HG02571 (cell line): ENCODE measurements at regions not wholly inside any gene's neighbourhood (a gene's known extent, or its start where the extent isn't known, plus 50 kb on each side); places are given as distances from the start of the nearest gene placed in this dataset.

ENCODE experiments used
- ATAC-seq: cut with Tn5 transposase; IDR thresholded peaks from one replicate; pipeline ENCODE4 v1.9.1; 2021; ENCODE audit warnings: mild to moderate bottlenecking, moderate library complexity; ENCODE audit not compliant: unreplicated experiment

GRCh38 chr5:110104726-110105669, 415.3 kb downstream of the MAN2A1 start:
- ATAC-seq = no peak

- ATAC-seq = no peak
Observed at GRCh38 chr5:110105692-110106091, 416.0 kb downstream of the MAN2A1 start.

GRCh38 chr5:110106750-110107149, 417.0 kb downstream of the MAN2A1 start:
- ATAC-seq = no peak

GRCh38 chr5:110108520-110108919, 418.8 kb downstream of the MAN2A1 start:
- no peak for ATAC-seq

DNA sequence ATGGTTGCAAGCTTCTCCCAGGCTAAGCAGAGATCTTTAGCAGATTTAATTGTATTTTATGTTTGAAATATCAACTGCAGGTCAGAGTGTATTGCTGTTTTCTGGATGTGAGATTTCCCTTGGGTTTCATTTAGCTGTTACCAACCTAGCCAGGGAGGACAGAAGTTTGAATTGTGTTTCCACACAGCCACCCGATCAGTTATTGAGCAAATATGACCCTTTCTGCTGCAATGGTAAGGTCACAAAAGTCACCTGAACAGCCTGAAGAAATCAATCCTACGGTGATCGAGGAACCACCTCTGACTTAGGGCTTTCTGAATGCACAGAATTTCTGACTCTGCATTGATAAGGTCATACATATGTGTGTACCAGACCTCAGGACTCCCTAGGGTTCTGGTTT, 419.9 kb downstream of the MAN2A1 start:
- no peak for ATAC-seq

DNA sequence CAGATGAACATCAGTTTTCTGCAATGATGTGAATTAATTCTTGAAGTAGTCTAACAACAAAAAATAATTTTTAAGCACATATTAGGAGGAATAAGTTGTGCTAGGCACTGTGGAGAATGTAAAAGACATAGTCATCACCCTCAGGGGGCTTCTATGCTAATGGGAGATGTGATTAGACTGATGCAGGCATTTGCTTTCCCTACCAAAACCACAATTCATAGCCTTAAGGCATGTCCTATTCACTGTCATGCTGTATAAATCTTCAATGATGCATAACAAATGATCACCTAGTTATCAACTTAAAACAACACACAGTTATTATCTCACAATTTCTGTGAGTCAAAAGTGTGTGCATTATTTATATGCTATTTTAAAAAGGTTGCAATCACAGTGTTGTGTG, 422.6 kb downstream of the MAN2A1 start:
- ATAC-seq = no peak

DNA sequence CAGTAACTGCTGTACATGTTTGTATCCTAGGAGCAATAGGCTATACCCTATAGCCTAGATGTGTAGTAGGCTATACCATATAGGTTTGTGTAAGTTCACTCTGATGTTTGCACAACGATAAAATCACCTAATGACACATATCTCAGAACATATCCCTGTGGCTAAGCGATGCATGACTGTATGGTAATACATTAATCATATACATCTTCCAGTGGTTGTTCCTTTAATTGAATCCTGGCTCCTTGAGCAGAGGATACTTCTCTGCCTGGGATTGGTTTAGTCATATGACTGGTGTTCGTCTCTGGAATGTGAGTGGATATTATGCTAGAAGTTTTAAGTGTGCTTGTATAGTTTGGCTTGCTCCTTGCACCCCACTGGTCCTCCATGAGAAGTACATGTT, 425.8 kb downstream of the MAN2A1 start:
- no peak for ATAC-seq

- no peak for ATAC-seq
Observed at GRCh38 chr5:110116539-110116938, 426.8 kb downstream of the MAN2A1 start.

- ATAC-seq = no peak
Observed at GRCh38 chr5:110134963-110135935, 445.5 kb downstream of the MAN2A1 start.

DNA sequence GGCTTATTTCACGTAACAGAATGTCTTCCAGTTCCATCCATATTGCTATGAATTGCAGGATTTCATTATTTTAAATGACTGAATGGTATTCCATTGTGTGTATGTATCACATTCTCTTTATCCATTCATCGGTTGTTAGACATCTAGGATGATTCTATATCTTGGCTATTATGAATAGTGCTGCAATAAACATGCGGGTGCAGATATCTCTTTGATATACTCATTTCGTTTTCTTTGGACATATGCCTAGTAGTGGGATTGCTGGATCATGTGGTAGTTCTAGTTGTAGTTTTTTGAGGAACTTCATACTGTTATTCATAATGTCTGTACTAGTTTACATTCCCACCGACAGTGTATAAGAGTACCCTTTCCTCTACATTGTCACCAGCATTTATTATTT, 460.5 kb downstream of the MAN2A1 start:
- ATAC-seq = no peak

DNA sequence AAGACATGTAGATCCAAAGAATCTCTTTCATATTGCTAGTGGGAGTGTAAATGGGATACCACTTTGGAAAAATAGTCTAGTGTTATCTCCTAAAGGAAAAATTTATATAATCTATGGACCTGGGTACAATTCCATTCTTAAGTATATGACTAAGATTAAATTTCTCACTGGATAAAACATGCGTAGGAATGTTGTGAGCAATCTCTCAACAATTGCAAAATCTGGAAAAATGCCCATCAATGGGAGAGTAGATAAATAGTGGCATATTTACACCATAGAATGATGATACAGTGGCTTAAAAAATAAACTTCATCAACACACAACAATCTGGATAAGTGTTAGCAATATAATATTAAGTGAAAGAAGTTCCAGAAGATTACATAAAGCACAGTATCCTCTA, 469.5 kb downstream of the MAN2A1 start:
- no peak for ATAC-seq

DNA sequence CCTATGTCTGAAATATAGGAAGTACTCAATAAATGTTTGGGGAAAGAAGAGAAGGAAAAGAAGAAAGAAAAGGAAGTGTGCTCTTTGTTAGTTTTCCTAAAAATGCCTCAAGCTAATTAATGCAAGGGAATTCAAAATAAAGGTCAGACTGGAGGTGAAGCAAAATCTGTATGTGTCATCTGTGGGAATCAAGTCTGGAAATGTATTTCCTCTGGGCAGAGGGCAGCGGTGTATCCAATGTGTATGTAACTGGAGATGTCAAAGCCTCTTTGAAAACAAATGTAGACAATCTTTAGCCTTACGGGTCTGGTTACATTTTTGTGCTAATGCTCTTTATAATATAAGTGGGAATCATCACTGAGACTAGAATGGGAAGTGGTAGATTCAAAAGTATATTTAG, 471.4 kb downstream of the MAN2A1 start:
- no peak for ATAC-seq

GRCh38 chr5:110165366-110165765, 475.6 kb downstream of the MAN2A1 start:
- no peak for ATAC-seq

DNA sequence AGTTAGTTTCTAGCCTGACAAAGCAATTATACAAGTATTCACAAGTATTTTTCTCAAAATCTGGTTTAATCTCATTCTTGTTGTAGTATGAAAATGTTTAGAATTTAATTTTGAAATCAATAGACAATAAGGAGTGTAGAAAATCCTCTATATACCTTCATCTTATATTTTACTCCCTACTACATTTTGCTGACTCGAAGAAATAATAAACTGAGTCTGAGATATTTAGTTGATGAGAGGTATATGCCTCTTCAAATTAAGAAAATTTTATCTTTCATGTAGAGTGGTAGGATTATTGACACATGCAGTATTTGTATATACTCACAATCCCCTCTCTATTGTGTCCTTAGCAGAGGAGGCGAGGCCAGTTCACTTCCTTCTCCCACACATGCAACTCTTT, 477.7 kb downstream of the MAN2A1 start:
- ATAC-seq = no peak

GRCh38 chr5:110169461-110169860, 479.7 kb downstream of the MAN2A1 start:
- ATAC-seq = no peak

DNA sequence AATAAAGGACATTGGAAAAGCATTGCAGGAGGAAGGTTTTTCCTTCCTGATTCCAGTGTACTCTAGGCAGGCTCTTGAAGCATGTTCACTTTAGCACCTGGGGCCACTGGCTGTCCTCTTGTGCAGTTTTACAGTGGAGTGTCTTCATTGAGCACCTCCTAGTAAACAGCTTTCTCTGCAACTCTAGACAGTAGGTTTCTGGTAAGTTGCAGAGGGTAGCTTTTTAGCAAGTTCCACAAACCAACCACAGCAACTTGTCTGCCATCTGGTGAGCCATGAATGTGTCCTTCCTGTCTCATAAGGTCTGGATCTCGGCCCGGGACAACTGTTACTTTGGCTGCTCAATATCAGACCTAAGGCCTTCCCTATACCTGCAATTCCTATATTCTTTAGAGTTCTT, 488.0 kb downstream of the MAN2A1 start:
- ATAC-seq = no peak

DNA sequence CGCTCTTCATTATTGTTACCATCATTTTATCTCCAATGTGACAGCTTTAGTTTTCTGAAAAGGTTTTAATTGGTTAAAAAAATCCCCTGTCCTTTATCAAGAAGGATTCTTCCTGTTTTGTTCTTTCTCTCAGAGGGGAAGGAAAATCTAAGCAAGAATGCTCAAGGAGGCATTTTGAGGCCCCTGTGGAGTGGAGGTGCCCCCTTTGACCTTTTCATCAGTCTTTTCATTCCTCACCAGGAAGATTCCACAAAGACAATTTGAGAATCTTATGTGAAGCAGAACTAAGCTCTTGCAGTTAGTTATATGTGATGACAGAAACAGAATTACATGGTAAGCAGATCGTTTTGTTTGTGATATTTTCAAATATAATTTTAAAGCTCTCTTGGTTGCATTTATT, 489.6 kb downstream of the MAN2A1 start:
- no peak for ATAC-seq

DNA sequence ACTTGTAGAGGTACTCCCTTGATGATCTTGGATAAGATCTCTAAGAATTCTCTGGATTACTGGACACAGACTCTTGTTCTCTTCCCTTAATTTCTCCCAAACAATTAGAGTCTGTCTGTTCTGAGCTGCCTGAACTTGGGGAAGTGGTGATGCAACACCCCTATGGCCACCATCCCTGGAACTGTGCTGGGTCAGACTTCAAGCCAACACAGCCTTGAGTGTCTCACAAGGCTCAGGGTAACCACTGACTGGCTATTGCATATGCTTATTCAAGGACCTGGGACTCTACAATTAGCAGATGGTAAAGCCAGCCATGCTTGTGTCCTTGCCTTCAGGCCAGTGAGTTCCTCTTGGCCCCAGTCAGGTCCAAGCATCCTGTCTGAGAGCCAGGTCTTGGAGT, 504.5 kb downstream of the MAN2A1 start:
- no peak for ATAC-seq

DNA sequence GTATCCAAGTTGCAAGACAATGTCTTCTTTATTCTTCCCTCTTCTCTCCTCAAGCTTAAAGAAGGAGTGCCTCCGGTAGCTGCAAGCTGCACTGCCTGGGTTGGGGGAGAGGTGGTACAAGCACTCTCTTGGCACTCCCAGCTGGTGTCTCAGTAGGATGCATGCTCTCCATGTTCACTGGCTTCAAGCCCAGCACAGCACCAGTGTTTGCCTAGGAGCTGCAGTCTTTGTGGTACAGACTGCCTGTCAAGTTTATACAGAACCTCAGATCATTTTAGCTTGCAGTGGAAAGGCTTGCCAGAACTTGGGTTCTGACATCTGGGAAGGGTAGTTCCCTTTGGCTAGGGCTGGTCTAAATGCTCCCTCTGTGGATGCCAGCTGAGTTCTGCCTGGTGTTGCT, 505.6 kb downstream of the MAN2A1 start:
- ATAC-seq = no peak

- ATAC-seq = no peak
Observed at GRCh38 chr5:110201791-110202190, 512.1 kb downstream of the MAN2A1 start.

DNA sequence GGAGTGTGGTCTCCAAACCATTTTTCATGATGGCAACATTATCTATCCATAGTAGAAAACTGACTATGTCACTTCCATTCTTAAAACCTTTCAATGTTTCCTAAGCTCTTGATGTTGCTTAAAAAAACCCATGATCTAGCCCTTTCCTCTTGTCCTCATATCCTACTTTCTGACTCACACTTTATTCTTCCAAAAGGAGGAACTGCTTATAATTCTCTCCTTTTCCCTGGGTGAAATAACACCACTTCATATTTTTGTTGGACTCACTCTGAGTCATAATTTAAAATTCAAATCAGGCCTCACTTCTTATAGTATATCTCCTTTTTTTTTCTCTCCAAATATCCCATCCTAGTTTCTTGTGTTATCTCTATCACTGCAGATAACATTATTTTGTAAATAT, 513.9 kb downstream of the MAN2A1 start:
- no peak for ATAC-seq

GRCh38 chr5:110209401-110209800, 517.1 kb downstream of the TMEM232 start:
- ATAC-seq = no peak
